ENCODE measurements at regions not wholly inside any gene's neighbourhood (a gene's known extent, or its start where the extent isn't known, plus 50 kb on each side); places are given as distances from the start of the nearest gene placed in this dataset.
"Not testable (repeated sequence)": the region's sequence is repeated elsewhere in the genome, so short reads cannot be mapped to it uniquely, and the experiment has no call there.

DNA sequence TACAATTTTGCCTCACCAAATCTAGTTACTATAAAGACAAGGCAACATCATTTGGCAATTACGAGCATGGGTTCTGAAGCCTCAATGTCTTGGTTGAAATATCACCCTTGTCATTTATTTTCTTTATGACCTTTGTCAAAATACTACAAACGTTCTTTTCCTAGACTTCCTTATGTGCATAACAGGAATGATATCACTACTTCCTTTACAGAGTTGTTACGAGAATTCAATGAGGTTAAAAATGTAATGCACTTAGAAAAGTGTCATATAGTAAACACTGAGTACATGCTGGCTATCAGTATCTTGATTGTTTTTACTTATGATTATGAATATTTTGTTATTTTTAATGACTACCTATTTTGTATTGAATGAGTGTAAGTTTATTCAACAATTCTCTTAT lies 640.9 kb upstream of the CCNG1 start:
- Mint-ChIP-seq H3K9me3 (peaks cover 16% of the 10 kb centered on the region), H3K4me3 (no peak overlapping the region), H3K27ac (ENCODE audit: low read depth) (no peak overlapping the region), H3K36me3 (ENCODE audit: insufficient read depth) (no peaks in the 10 kb centered on the region), H3K27me3 (no peaks in the 10 kb centered on the region), H3K4me1 (no peaks in the 10 kb centered on the region)
- ATAC-seq (replicated peaks; ENCODE audit: extremely low read depth, poor library complexity, severe bottlenecking) (no peak), DNase-seq (ENCODE audit: low spot score in 2 of 2) (no peak)

GRCh38 chr5:162800301-162800700 lies 637.1 kb upstream of the CCNG1 start:
- Mint-ChIP-seq H3K36me3 (ENCODE audit: insufficient read depth) (peaks cover 1% of the 10 kb centered on the region), H3K27ac (ENCODE audit: low read depth) (no peak overlapping the region), H3K9me3 (peaks cover 12% of the 10 kb centered on the region), H3K4me1 (no peaks in the 10 kb centered on the region), H3K27me3 (no peaks in the 10 kb centered on the region), H3K4me3 (no peak overlapping the region)
- no peak for DNase-seq (ENCODE audit: low spot score in 2 of 2)
- ATAC-seq (replicated peaks; ENCODE audit: extremely low read depth, poor library complexity, severe bottlenecking): no peak

GRCh38 chr5:162801235-162801634 lies 636.2 kb upstream of the CCNG1 start:
- ATAC-seq (replicated peaks; ENCODE audit: extremely low read depth, poor library complexity, severe bottlenecking) (no peak), DNase-seq (ENCODE audit: low spot score in 2 of 2) (no peak)
- no peak overlapping the region for H3K4me3 Mint-ChIP-seq
- H3K27ac Mint-ChIP-seq (ENCODE audit: low read depth): no peak overlapping the region
- H3K27me3 Mint-ChIP-seq: no peaks in the 10 kb centered on the region
- peaks cover 12% of the 10 kb centered on the region for H3K9me3 Mint-ChIP-seq
- H3K36me3 Mint-ChIP-seq (ENCODE audit: insufficient read depth): peaks cover 1% of the 10 kb centered on the region
- H3K4me1 Mint-ChIP-seq: no peaks in the 10 kb centered on the region

- no peak overlapping the region for H3K27ac Mint-ChIP-seq (ENCODE audit: low read depth)
- ATAC-seq (replicated peaks; ENCODE audit: extremely low read depth, poor library complexity, severe bottlenecking) (no peak), DNase-seq (ENCODE audit: low spot score in 2 of 2) (no peak)
- H3K4me1 Mint-ChIP-seq: no peaks in the 10 kb centered on the region
- H3K36me3 Mint-ChIP-seq (ENCODE audit: insufficient read depth): peaks cover 1% of the 10 kb centered on the region
- H3K4me3 Mint-ChIP-seq: no peak overlapping the region
- no peaks in the 10 kb centered on the region for H3K27me3 Mint-ChIP-seq
- no peaks in the 10 kb centered on the region for H3K9me3 Mint-ChIP-seq
Measured at GRCh38 chr5:162806195-162806594, 631.2 kb upstream of the CCNG1 start.

DNA sequence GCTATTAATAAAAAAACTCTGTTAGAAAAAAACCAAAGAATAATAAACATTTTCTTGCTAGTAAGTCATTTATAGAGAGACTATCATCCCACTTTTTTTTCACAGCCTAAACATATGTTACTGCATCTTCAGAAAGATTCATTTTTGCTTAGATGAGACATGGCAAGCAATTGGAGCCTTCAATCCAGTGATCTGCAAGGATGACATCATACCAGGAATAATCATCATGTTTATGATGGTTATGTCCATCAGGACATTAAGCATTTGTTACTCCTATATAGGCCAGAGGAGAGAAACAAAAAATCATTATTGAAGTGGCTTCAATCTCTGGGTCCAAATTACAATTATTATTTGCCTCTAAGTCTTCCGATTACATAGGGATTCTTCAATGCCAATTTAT lies 626.3 kb upstream of the CCNG1 start:
- no peak for ATAC-seq (replicated peaks; ENCODE audit: extremely low read depth, poor library complexity, severe bottlenecking)
- no peak overlapping the region for H3K4me3 Mint-ChIP-seq
- no peaks in the 10 kb centered on the region for H3K36me3 Mint-ChIP-seq (ENCODE audit: insufficient read depth)
- no peaks in the 10 kb centered on the region for H3K4me1 Mint-ChIP-seq
- no peaks in the 10 kb centered on the region for H3K27me3 Mint-ChIP-seq
- DNase-seq (ENCODE audit: low spot score in 2 of 2): no peak
- no peak overlapping the region for H3K27ac Mint-ChIP-seq (ENCODE audit: low read depth)
- H3K9me3 Mint-ChIP-seq: peaks cover 13% of the 10 kb centered on the region

DNA sequence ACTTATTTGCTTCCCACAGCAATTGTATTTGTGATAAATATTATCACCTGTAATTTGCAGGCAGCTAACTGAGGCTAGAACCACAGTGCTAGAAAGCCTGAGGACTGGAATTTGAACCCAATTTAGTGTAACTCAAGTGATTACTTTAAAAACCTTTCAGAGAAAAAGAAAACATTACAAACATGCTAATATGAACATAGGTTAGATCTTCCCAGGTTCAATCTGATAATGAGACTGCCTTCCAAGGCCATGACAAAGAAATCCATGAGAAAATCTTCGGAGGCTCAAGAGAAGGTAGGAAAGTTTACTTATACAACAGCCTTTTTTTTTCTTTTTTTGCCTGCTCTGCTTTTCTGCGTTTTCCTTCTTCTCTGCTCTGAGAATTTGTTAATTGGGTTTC lies 620.6 kb upstream of the CCNG1 start:
- Mint-ChIP-seq H3K4me3 (no peak overlapping the region), H3K36me3 (ENCODE audit: insufficient read depth) (no peaks in the 10 kb centered on the region), H3K4me1 (no peaks in the 10 kb centered on the region), H3K9me3 (peaks cover 24% of the 10 kb centered on the region), H3K27me3 (no peaks in the 10 kb centered on the region), H3K27ac (ENCODE audit: low read depth) (no peak overlapping the region)
- ATAC-seq (replicated peaks; ENCODE audit: extremely low read depth, poor library complexity, severe bottlenecking) (no peak), DNase-seq (ENCODE audit: low spot score in 2 of 2) (no peak)

DNA sequence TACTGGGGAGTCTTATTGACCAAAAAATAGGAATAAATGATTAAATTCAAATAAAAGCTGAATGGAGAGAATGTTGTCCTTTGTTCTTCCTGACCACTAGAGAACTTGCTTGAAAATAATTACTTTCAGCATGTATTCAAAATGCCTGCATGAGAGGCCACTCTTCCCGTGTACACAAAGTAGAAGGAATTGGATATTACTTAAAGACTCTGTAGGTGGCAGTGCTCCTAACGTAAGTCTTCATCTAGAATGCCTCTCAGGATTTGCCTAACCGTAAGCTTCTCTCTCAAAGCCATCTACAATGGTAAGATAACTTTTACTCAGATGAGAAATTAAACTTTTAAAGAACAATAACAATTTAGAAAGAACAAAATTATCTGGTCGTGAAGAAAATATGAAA lies 620.0 kb upstream of the CCNG1 start:
- Mint-ChIP-seq H3K36me3 (ENCODE audit: insufficient read depth) (no peaks in the 10 kb centered on the region), H3K9me3 (peaks cover 25% of the 10 kb centered on the region), H3K4me3 (no peak overlapping the region), H3K4me1 (no peaks in the 10 kb centered on the region), H3K27ac (ENCODE audit: low read depth) (no peak overlapping the region), H3K27me3 (no peaks in the 10 kb centered on the region)
- DNase-seq (ENCODE audit: low spot score in 2 of 2): no peak
- no peak for ATAC-seq (replicated peaks; ENCODE audit: extremely low read depth, poor library complexity, severe bottlenecking)

DNA sequence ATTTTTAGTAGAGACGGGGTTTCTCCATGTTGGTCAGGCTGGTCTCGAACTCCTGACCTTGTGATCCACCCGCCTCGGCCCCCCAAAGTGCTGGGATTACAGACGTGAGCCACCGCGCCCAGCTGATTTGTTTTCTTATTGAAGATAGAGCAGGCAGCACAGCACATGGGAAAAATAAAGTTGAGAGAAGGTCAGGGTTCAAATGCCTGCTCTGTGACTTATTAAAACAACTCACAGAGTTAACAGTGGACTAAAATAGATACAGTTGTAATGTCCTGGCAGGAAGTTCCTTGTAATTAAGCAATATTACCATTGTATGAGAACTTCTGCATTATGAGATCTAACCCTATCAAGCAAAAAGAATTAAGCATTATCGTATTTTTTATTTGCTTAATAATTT lies 615.7 kb upstream of the CCNG1 start:
- not testable (repeated sequence) for DNase-seq (ENCODE audit: low spot score in 2 of 2); H3K36me3 Mint-ChIP-seq (ENCODE audit: insufficient read depth); H3K27ac Mint-ChIP-seq (ENCODE audit: low read depth); ATAC-seq (replicated peaks; ENCODE audit: extremely low read depth, poor library complexity, severe bottlenecking); H3K4me3 Mint-ChIP-seq; H3K4me1 Mint-ChIP-seq; H3K27me3 Mint-ChIP-seq
- peaks cover 19% of the 10 kb centered on the region for H3K9me3 Mint-ChIP-seq

DNA sequence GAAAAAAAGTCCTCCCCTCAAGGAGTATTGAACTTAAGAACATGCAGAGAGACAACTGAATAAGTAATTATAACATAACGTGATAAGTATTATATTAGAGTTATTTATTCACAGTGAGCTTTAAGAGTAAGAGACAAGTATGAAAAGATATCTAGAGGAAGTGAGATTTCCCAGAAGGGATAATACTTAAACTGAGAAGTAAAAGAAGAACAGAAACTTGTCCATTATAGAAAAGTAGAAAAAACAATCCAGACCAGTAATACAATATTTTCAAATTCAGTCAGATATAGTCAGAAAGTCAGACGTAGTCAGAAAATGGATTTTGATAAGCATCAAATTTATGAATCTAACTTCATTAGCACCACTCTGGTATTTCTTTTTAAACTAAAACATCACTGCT lies 613.0 kb upstream of the CCNG1 start:
- no peaks in the 10 kb centered on the region for H3K4me1 Mint-ChIP-seq
- H3K27ac Mint-ChIP-seq (ENCODE audit: low read depth): no peak overlapping the region
- H3K27me3 Mint-ChIP-seq: no peaks in the 10 kb centered on the region
- no peak overlapping the region for H3K4me3 Mint-ChIP-seq
- H3K9me3 Mint-ChIP-seq: peaks cover 37% of the 10 kb centered on the region
- H3K36me3 Mint-ChIP-seq (ENCODE audit: insufficient read depth): no peaks in the 10 kb centered on the region
- ATAC-seq (replicated peaks; ENCODE audit: extremely low read depth, poor library complexity, severe bottlenecking): no peak
- no peak for DNase-seq (ENCODE audit: low spot score in 2 of 2)

DNA sequence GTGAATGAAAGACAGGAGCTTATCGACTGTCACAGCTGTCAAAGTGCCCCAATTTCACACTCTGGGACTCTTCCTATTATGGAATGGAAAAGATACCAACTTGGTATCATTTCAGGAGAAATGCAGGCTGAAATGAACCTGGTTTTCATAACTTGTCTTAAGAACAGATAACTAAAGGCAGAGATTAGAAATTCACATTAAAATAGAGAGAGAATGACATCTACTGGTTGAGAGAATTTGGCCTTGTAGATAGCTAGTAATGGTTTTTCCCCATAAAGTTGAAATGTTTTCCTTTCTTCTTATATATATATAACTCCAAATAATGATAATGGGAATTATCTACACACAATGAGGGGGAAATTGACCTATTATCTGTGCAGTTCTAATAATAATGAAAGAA lies 600.2 kb upstream of the CCNG1 start:
- no peak for DNase-seq (ENCODE audit: low spot score in 2 of 2)
- no peaks in the 10 kb centered on the region for H3K27me3 Mint-ChIP-seq
- no peaks in the 10 kb centered on the region for H3K36me3 Mint-ChIP-seq (ENCODE audit: insufficient read depth)
- H3K4me3 Mint-ChIP-seq: no peak overlapping the region
- no peak overlapping the region for H3K27ac Mint-ChIP-seq (ENCODE audit: low read depth)
- H3K4me1 Mint-ChIP-seq: no peaks in the 10 kb centered on the region
- peaks cover 24% of the 10 kb centered on the region for H3K9me3 Mint-ChIP-seq
- no peak for ATAC-seq (replicated peaks; ENCODE audit: extremely low read depth, poor library complexity, severe bottlenecking)

GRCh38 chr5:162842727-162843126 lies 594.7 kb upstream of the CCNG1 start:
- ATAC-seq (replicated peaks; ENCODE audit: extremely low read depth, poor library complexity, severe bottlenecking): no peak

DNA sequence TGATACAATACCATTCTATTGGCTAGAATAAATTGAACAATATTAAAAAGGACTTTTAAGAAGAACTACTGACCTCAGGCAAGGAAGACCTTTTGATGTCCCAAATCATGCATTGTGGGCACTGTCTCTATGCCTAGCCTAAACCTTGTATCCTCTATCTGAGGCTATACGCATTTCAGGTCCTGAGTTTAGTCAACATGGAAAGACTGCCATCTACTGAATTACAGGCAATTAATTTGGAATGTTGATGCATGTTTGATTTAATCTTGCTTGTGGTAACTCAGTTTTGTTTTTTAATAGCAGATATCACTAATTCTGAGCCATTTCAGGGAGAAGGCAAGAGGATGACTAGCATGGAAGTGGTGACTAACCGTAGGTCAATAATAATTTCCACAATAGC lies 585.3 kb upstream of the CCNG1 start:
- no peak overlapping the region for H3K4me3 Mint-ChIP-seq
- DNase-seq (ENCODE audit: low spot score in 2 of 2) (no peak), ATAC-seq (replicated peaks; ENCODE audit: extremely low read depth, poor library complexity, severe bottlenecking) (no peak)
- H3K27me3 Mint-ChIP-seq: no peaks in the 10 kb centered on the region
- H3K27ac Mint-ChIP-seq (ENCODE audit: low read depth): no peak overlapping the region
- H3K4me1 Mint-ChIP-seq: no peaks in the 10 kb centered on the region
- no peaks in the 10 kb centered on the region for H3K36me3 Mint-ChIP-seq (ENCODE audit: insufficient read depth)
- H3K9me3 Mint-ChIP-seq: peaks cover 7% of the 10 kb centered on the region

More at GRCh38 chr5:162842727-162843126, 594.7 kb upstream of the CCNG1 start:
- Mint-ChIP-seq H3K27me3 (no peaks in the 10 kb centered on the region), H3K4me3 (no peak overlapping the region), H3K36me3 (ENCODE audit: insufficient read depth) (no peaks in the 10 kb centered on the region), H3K9me3 (peaks cover 14% of the 10 kb centered on the region), H3K4me1 (no peaks in the 10 kb centered on the region), H3K27ac (ENCODE audit: low read depth) (no peak overlapping the region)
- no peak for DNase-seq (ENCODE audit: low spot score in 2 of 2)

GRCh38 chr5:162858770-162859169 lies 578.6 kb upstream of the CCNG1 start:
- ATAC-seq (replicated peaks; ENCODE audit: extremely low read depth, poor library complexity, severe bottlenecking): no peak
- no peaks in the 10 kb centered on the region for H3K4me1 Mint-ChIP-seq
- H3K36me3 Mint-ChIP-seq (ENCODE audit: insufficient read depth): no peaks in the 10 kb centered on the region
- peaks cover 17% of the 10 kb centered on the region for H3K9me3 Mint-ChIP-seq
- no peak for DNase-seq (ENCODE audit: low spot score in 2 of 2)
- H3K4me3 Mint-ChIP-seq: no peak overlapping the region
- H3K27ac Mint-ChIP-seq (ENCODE audit: low read depth): no peak overlapping the region
- no peaks in the 10 kb centered on the region for H3K27me3 Mint-ChIP-seq

GRCh38 chr5:162870966-162871365 lies 566.4 kb upstream of the CCNG1 start:
- H3K36me3 Mint-ChIP-seq (ENCODE audit: insufficient read depth): no peaks in the 10 kb centered on the region
- H3K4me1 Mint-ChIP-seq: no peaks in the 10 kb centered on the region
- H3K27me3 Mint-ChIP-seq: no peaks in the 10 kb centered on the region
- no peak overlapping the region for H3K27ac Mint-ChIP-seq (ENCODE audit: low read depth)
- H3K9me3 Mint-ChIP-seq: peaks cover 28% of the 10 kb centered on the region
- DNase-seq (ENCODE audit: low spot score in 2 of 2) (no peak), ATAC-seq (replicated peaks; ENCODE audit: extremely low read depth, poor library complexity, severe bottlenecking) (no peak)
- H3K4me3 Mint-ChIP-seq: no peak overlapping the region

Data from central memory CD8-positive, alpha-beta T cell (primary cell).